ENCODE measurements at regions not wholly inside any gene's neighbourhood (a gene's known extent, or its start where the extent isn't known, plus 50 kb on each side); places are given as distances from the start of the nearest gene placed in this dataset.

- no peak for TF ChIP-seq POLR2A (IDR thresholded peaks at IDR 0.05; ENCODE audit: low read depth, low read length)
- TF ChIP-seq CTCF (IDR thresholded peaks at IDR 0.05; ENCODE audit: extremely low read depth in 1 of 2, insufficient read depth in 1 of 2, low read depth in 1 of 2, low read length in 2 of 2), result no peak
- TF ChIP-seq EZH2 (IDR thresholded peaks at IDR 0.05; ENCODE audit: borderline replicate concordance, low read depth, low read length, severe bottlenecking), result no peak
- no peak for TF ChIP-seq POLR2AphosphoS5 (IDR thresholded peaks at IDR 0.05; ENCODE audit: insufficient read depth, low read depth, low read length)
Measured at GRCh38 chr10:28418069-28418468, 114.8 kb upstream of the WAC start.
